ENCODE measurements at regions not wholly inside any gene's neighbourhood (a gene's known extent, or its start where the extent isn't known, plus 50 kb on each side); places are given as distances from the start of the nearest gene placed in this dataset.

DNA sequence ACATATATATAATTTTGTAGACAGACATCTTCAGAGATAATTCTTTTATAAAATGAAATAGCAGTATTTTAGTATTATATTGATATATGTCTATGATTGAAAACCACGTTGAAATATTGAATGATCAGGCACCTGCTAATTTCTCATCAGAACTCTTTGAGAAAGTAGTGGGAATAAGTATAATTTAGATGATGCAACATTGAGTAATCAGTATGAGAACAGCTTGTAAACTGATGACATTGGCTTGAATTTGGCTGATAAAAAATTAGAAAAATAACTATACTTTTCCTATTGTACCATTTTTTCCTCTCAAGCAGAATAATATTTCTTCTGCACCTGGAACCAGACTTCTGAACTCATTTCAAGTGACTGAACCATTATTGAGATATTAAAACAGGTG lies 1316.8 kb downstream of the NCAM2 start:
- peaks cover 0 to 15% (median under 1%) of the 10 kb centered on the region in 11 donors for H3K9me3 Mint-ChIP-seq
- ChIA-PET POLR2A (no interaction called here), CTCF (no interaction called here)
- no peak overlapping the region for H3K4me3 Mint-ChIP-seq
- Histone ChIP-seq H3K4me3 (ENCODE audit: low read length) (no peak overlapping the region), H3K9me3 (ENCODE audit: control insufficient read depth in 2 of 3, low read length in 3 of 3) (no peaks in the 10 kb centered on the region), H3K27ac (ENCODE audit: low read depth, low read length) (no peak overlapping the region), H3K27me3 (ENCODE audit: control insufficient read depth in 2 of 2, insufficient read depth in 2 of 2, low read length in 2 of 2) (no peaks in the 10 kb centered on the region), H3K36me3 (ENCODE audit: control insufficient read depth in 2 of 3, insufficient read depth in 3 of 3, low read length in 3 of 3) (no peaks in the 10 kb centered on the region), H3K4me1 (ENCODE audit: control insufficient read depth in 2 of 2, insufficient read depth in 2 of 2, low read length in 2 of 2) (no peaks in the 10 kb centered on the region)
- no peak overlapping the region for H3K27ac Mint-ChIP-seq
- ATAC-seq = no peak
- intact Hi-C loops (cut with micrococcal nuclease) = no loop called here
- H3K36me3 Mint-ChIP-seq = no peaks in the 10 kb centered on the region
- H3K4me1 Mint-ChIP-seq = no peaks in the 10 kb centered on the region
- no peak for DNase-seq
- no peaks in the 10 kb centered on the region for H3K27me3 Mint-ChIP-seq

- intact Hi-C loops (cut with micrococcal nuclease) = no loop called here
- Mint-ChIP-seq H3K36me3 (peaks cover 0 to 3% (median 0%) of the 10 kb centered on the region in 5 donors), H3K27ac (no peak overlapping the region), H3K4me3 (no peak overlapping the region), H3K9me3 (peaks cover 0 to 5% (median 0%) of the 10 kb centered on the region in 11 donors), H3K27me3 (no peaks in the 10 kb centered on the region), H3K4me1 (no peaks in the 10 kb centered on the region)
- Histone ChIP-seq H3K27ac (ENCODE audit: low read depth, low read length) (no peak overlapping the region), H3K27me3 (ENCODE audit: control insufficient read depth in 2 of 2, insufficient read depth in 2 of 2, low read length in 2 of 2) (no peaks in the 10 kb centered on the region), H3K4me3 (ENCODE audit: low read length) (no peak overlapping the region), H3K36me3 (ENCODE audit: control insufficient read depth in 2 of 3, insufficient read depth in 3 of 3, low read length in 3 of 3) (no peaks in the 10 kb centered on the region), H3K4me1 (ENCODE audit: control insufficient read depth in 2 of 2, insufficient read depth in 2 of 2, low read length in 2 of 2) (no peaks in the 10 kb centered on the region), H3K9me3 (ENCODE audit: control insufficient read depth in 2 of 3, low read length in 3 of 3) (no peaks in the 10 kb centered on the region)
- ChIA-PET CTCF (no interaction called here), POLR2A (no interaction called here)
- ATAC-seq (no peak), DNase-seq (no peak)
These were observed 1321.2 kb downstream of the NCAM2 start for GRCh38 chr21:22319435-22319834.

DNA sequence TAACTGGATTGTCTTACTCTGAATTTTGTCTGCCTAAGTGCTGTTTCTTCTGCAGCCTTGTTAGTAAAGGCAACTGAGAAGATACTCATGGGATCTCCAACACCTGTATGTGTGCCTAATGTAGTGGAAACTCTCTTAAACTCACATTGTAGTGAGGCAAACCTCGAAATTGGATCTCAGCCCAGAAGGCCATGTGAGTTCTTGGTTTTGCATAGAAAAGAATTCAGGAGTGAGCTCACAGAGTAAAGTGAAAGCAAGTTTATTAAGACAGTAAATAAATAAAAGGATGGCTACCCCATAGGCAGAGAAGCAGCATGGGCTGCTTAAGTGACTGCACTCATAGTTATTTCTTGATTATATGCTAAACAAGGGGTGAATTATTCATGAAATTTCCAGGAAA lies 1344.7 kb downstream of the NCAM2 start:
- DNase-seq = peak in 3 of 9 donors; percentile 1 to 12 (median 2)
- H3K4me3 Mint-ChIP-seq = peak overlapping the region in 1 of 10 donors; percentile 4

DNA sequence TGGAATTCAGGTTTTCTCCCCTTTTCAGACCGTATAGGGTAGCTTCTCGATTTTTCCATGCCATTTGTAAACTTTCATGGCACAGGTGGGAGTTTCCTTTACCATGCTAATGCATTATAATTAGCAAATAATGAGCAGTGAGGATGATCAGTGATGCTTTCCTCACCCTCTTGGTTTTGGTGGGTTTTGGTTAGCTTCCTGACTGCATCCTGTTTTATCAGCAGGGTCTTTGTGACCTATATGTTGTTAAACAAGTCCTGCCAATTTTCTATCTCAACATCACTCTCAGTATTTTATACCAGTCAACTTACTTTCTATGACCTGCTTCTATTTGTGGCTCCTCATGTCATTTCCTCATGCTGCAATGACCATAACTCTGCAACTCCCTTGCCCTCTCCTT lies 1345.1 kb downstream of the NCAM2 start:
- H3K4me3 Mint-ChIP-seq = peak overlapping the region in 1 of 10 donors; percentile 4
- H3K27me3 Mint-ChIP-seq = no peaks in the 10 kb centered on the region
- H3K27ac Mint-ChIP-seq = no peak overlapping the region
- H3K9me3 Mint-ChIP-seq = peaks cover 1 to 28% (median 10%) of the 10 kb centered on the region in 11 donors
- no peak for DNase-seq
- no peaks in the 10 kb centered on the region for H3K4me1 ChIP-seq (ENCODE audit: control insufficient read depth in 2 of 2, insufficient read depth in 2 of 2, low read length in 2 of 2)
- intact Hi-C loops (cut with micrococcal nuclease) = no loop called here
- no peaks in the 10 kb centered on the region for H3K36me3 ChIP-seq (ENCODE audit: control insufficient read depth in 2 of 3, insufficient read depth in 3 of 3, low read length in 3 of 3)
- H3K4me1 Mint-ChIP-seq = peaks cover 0 to 7% (median 0%) of the 10 kb centered on the region in 7 donors
- no peaks in the 10 kb centered on the region for H3K9me3 ChIP-seq (ENCODE audit: control insufficient read depth in 2 of 3, low read length in 3 of 3)
- peaks cover 0 to 10% (median 0%) of the 10 kb centered on the region in 5 donors for H3K36me3 Mint-ChIP-seq
- POLR2A ChIA-PET = no interaction called here
- no peaks in the 10 kb centered on the region for H3K27me3 ChIP-seq (ENCODE audit: control insufficient read depth in 2 of 2, insufficient read depth in 2 of 2, low read length in 2 of 2)
- no peak overlapping the region for H3K4me3 ChIP-seq (ENCODE audit: low read length)
- CTCF ChIA-PET = no interaction called here
- ATAC-seq = no peak
- H3K27ac ChIP-seq (ENCODE audit: low read depth, low read length) = no peak overlapping the region

More for the DNA sequence above, 1344.7 kb downstream of the NCAM2 start:
- H3K4me1 Mint-ChIP-seq = peaks cover 0 to 7% (median 0%) of the 10 kb centered on the region in 7 donors
- H3K27ac ChIP-seq (ENCODE audit: low read depth, low read length) = no peak overlapping the region
- ChIA-PET CTCF (no interaction called here), POLR2A (no interaction called here)
- H3K9me3 ChIP-seq (ENCODE audit: control insufficient read depth in 2 of 3, low read length in 3 of 3) = no peaks in the 10 kb centered on the region
- no peak overlapping the region for H3K4me3 ChIP-seq (ENCODE audit: low read length)
- ATAC-seq = no peak
- H3K27me3 ChIP-seq (ENCODE audit: control insufficient read depth in 2 of 2, insufficient read depth in 2 of 2, low read length in 2 of 2) = no peaks in the 10 kb centered on the region
- H3K27ac Mint-ChIP-seq = no peak overlapping the region
- H3K36me3 ChIP-seq (ENCODE audit: control insufficient read depth in 2 of 3, insufficient read depth in 3 of 3, low read length in 3 of 3) = no peaks in the 10 kb centered on the region
- no peaks in the 10 kb centered on the region for H3K4me1 ChIP-seq (ENCODE audit: control insufficient read depth in 2 of 2, insufficient read depth in 2 of 2, low read length in 2 of 2)
- H3K9me3 Mint-ChIP-seq = peaks cover under 1 to 28% (median 10%) of the 10 kb centered on the region in 11 donors
- no peaks in the 10 kb centered on the region for H3K27me3 Mint-ChIP-seq
- H3K36me3 Mint-ChIP-seq = peaks cover 0 to 10% (median 0%) of the 10 kb centered on the region in 5 donors
- intact Hi-C loops (cut with micrococcal nuclease) = no loop called here

GRCh38 chr21:22343721-22344120 lies 1345.5 kb downstream of the NCAM2 start:
- Mint-ChIP-seq H3K4me3 (no peak overlapping the region), H3K4me1 (peaks cover 0 to 7% (median 0%) of the 10 kb centered on the region in 7 donors), H3K27me3 (no peaks in the 10 kb centered on the region), H3K9me3 (peaks cover 0 to 27% (median 10%) of the 10 kb centered on the region in 11 donors), H3K27ac (no peak overlapping the region), H3K36me3 (peaks cover 0 to 10% (median 0%) of the 10 kb centered on the region in 5 donors)
- Histone ChIP-seq H3K9me3 (ENCODE audit: control insufficient read depth in 2 of 3, low read length in 3 of 3) (no peaks in the 10 kb centered on the region), H3K27me3 (ENCODE audit: control insufficient read depth in 2 of 2, insufficient read depth in 2 of 2, low read length in 2 of 2) (no peaks in the 10 kb centered on the region), H3K4me1 (ENCODE audit: control insufficient read depth in 2 of 2, insufficient read depth in 2 of 2, low read length in 2 of 2) (no peaks in the 10 kb centered on the region), H3K4me3 (ENCODE audit: low read length) (no peak overlapping the region), H3K27ac (ENCODE audit: low read depth, low read length) (no peak overlapping the region), H3K36me3 (ENCODE audit: control insufficient read depth in 2 of 3, insufficient read depth in 3 of 3, low read length in 3 of 3) (no peaks in the 10 kb centered on the region)
- CTCF ChIA-PET = no interaction called here
- no peak for ATAC-seq
- DNase-seq = no peak
- intact Hi-C loops (cut with micrococcal nuclease) = no loop called here
- POLR2A ChIA-PET = no interaction called here

- intact Hi-C loops (cut with micrococcal nuclease) = no loop called here
- H3K4me1 Mint-ChIP-seq = peaks cover 0 to 7% (median 0%) of the 10 kb centered on the region in 7 donors
- Histone ChIP-seq H3K4me1 (ENCODE audit: control insufficient read depth in 2 of 2, insufficient read depth in 2 of 2, low read length in 2 of 2) (no peaks in the 10 kb centered on the region), H3K4me3 (ENCODE audit: low read length) (no peak overlapping the region), H3K9me3 (ENCODE audit: control insufficient read depth in 2 of 3, low read length in 3 of 3) (no peaks in the 10 kb centered on the region), H3K27me3 (ENCODE audit: control insufficient read depth in 2 of 2, insufficient read depth in 2 of 2, low read length in 2 of 2) (no peaks in the 10 kb centered on the region), H3K27ac (ENCODE audit: low read depth, low read length) (no peak overlapping the region), H3K36me3 (ENCODE audit: control insufficient read depth in 2 of 3, insufficient read depth in 3 of 3, low read length in 3 of 3) (no peaks in the 10 kb centered on the region)
- H3K27ac Mint-ChIP-seq = no peak overlapping the region
- H3K4me3 Mint-ChIP-seq = no peak overlapping the region
- ChIA-PET CTCF (no interaction called here), POLR2A (no interaction called here)
- ATAC-seq = no peak
- DNase-seq = no peak
- no peaks in the 10 kb centered on the region for H3K27me3 Mint-ChIP-seq
- peaks cover 0 to 6% (median 0%) of the 10 kb centered on the region in 5 donors for H3K36me3 Mint-ChIP-seq
- peaks cover 0 to 11% (median 4%) of the 10 kb centered on the region in 11 donors for H3K9me3 Mint-ChIP-seq
These were observed 1347.4 kb downstream of the NCAM2 start for GRCh38 chr21:22345624-22346023.

DNA sequence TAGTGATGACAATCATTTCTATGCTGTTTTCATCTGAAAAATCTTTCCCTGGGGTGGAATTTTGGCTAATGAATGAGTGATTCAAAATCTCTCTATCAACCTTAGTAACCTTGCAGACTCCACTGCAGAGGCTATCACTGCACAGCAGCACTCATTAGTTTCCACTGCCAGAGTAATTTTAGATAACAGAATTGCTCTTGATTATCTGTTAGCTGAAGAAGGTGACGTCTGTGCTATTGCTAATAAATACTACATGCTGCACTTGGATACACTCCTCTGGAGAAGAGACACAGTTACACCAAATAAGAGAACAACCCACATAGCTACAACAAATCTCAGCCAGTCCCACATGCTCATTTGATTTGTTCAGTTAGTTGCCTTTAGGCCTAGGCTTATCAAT lies 1348.4 kb downstream of the NCAM2 start:
- no peaks in the 10 kb centered on the region for H3K9me3 ChIP-seq (ENCODE audit: control insufficient read depth in 2 of 3, low read length in 3 of 3)
- Mint-ChIP-seq H3K36me3 (no peaks in the 10 kb centered on the region), H3K27me3 (no peaks in the 10 kb centered on the region), H3K27ac (no peak overlapping the region), H3K4me1 (peaks cover 0 to 7% (median 0%) of the 10 kb centered on the region in 7 donors), H3K9me3 (peaks cover 0 to 6% (median 1%) of the 10 kb centered on the region in 11 donors), H3K4me3 (no peak overlapping the region)
- intact Hi-C loops (cut with micrococcal nuclease) = no loop called here
- POLR2A ChIA-PET = no interaction called here
- no peaks in the 10 kb centered on the region for H3K36me3 ChIP-seq (ENCODE audit: control insufficient read depth in 2 of 3, insufficient read depth in 3 of 3, low read length in 3 of 3)
- ATAC-seq = no peak
- CTCF ChIA-PET = no interaction called here
- no peaks in the 10 kb centered on the region for H3K4me1 ChIP-seq (ENCODE audit: control insufficient read depth in 2 of 2, insufficient read depth in 2 of 2, low read length in 2 of 2)
- H3K27ac ChIP-seq (ENCODE audit: low read depth, low read length) = no peak overlapping the region
- no peaks in the 10 kb centered on the region for H3K27me3 ChIP-seq (ENCODE audit: control insufficient read depth in 2 of 2, insufficient read depth in 2 of 2, low read length in 2 of 2)
- no peak overlapping the region for H3K4me3 ChIP-seq (ENCODE audit: low read length)
- DNase-seq = no peak

Data from naive thymus-derived CD4-positive, alpha-beta T cell (primary cell).